NCI-H2107 treated with DMSO at 0.1 percent for 48 hours (cell line): ENCODE measurements at regions not wholly inside any gene's neighbourhood (a gene's known extent, or its start where the extent isn't known, plus 50 kb on each side); places are given as distances from the start of the nearest gene placed in this dataset.

Experiments
- DNase-seq: peaks from one replicate; lab custom pipeline; 2025; ENCODE audit not compliant: unreplicated experiment; lab: John Stamatoyannopoulos, UW

DNA sequence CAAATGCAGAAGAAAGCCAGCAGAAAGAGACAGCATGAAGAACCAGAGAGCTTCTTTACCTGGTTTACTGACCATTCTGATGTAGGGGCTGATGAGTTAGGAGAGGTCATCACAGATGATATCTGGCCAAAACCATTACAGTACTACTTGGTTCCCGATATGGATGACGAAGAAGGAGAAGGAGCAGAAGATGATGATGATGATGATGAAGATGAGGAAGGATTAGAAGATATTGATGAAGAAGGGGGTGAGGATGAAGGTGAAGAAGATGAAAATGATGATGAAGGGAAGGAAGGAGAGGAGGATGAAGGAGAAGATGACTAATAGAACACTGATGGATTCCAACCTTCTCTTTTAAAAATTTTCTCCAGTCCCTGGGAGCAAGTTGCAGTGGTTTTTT lies 178.2 kb upstream of the CRY1 start:
- DNase-seq, result no peak

DNA sequence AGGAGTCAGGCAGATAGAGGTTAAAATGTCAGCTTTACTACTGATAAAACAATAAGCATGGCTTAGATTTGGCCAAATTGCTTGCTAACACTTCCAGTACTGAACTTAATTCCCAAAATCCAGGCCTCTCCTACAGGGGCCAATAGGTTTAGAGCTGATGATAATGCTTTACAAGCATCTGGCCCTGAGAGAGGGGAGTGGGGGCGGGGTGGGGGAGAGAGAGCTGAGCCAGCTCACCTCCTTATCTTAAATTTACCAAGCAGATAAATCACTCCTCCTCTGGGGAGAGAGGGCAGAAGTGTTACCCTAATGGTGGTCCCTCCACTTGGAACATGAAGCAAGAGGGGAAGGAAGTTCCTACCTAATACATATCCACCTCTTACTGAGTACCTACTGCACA lies 182.2 kb upstream of the CRY1 start:
- DNase-seq, result no peak

DNA sequence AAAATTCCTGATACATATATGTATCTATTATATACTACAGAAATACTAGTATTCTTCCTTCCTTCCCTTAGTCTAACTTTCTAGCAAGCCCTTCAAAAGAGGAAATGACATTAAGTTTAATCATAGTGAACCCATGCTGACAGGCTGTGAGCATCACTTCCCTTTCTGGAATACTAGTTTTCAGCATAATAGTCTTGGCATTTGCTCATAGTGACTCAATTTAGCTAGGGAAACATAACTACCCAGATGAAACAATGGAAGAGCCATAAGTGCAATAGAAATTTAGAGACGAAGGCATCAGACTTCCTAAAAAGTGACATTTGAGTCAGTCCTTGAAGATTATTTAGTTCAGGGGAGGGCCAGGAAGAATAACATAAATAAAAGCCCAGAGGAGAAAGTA lies 184.5 kb upstream of the CRY1 start:
- no peak for DNase-seq

DNA sequence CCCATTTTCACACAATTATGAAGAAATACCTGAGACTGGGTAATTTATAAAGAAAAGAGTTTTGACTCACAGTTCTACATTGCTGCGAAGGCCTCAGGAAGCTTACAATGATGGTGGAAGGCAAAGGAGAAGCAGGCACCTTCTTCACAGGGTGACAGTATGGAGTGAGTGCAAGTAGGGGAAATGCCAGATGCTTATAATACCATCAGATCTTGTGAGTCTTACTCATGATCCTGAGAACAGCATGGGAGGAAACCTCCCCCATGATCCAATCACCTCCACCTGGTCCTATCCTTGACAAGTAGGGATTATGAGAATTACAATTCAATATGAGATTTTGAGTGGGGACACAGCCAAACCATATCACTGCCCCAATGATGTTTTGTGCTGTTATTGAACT lies 189.3 kb upstream of the CRY1 start:
- DNase-seq, result no peak

DNA sequence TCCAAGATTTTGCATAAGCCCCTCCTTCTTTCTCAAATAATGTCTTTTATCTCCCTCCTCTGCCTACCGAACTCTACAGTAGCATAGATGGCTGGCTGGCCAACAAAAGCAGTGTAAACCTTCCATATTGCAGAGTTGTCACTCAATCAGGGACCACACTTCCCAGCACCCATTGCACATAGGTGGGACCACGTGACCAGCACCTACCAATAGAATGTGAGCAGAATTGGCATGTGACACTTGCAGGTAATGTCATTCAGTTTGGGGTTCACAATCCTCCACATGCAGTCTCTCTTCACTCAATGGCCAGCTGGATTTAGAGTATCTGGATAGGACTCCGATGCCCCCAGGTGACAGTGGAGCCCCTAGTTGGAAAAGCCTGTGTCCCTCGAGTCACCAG lies 190.3 kb upstream of the CRY1 start:
- no peak for DNase-seq

DNA sequence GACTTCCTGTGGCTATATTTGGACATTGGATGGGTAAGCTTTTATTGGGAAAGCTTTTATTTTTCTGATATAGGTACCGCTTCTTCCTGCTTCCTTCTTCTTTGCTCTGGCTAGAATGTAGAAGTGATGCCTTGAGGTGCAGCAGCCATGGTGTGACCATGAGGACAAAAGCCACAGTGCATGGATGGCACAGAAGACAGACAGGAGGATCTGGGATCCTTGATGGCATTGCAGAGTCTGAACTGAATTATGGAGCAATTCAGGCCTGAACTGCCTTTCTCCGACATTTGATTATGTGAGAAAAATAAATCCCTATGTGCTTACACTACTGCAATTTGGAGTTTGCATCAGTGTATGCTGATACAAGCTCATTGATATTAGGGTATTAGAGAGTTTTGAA lies 191.3 kb upstream of the CRY1 start:
- DNase-seq, result no peak

DNA sequence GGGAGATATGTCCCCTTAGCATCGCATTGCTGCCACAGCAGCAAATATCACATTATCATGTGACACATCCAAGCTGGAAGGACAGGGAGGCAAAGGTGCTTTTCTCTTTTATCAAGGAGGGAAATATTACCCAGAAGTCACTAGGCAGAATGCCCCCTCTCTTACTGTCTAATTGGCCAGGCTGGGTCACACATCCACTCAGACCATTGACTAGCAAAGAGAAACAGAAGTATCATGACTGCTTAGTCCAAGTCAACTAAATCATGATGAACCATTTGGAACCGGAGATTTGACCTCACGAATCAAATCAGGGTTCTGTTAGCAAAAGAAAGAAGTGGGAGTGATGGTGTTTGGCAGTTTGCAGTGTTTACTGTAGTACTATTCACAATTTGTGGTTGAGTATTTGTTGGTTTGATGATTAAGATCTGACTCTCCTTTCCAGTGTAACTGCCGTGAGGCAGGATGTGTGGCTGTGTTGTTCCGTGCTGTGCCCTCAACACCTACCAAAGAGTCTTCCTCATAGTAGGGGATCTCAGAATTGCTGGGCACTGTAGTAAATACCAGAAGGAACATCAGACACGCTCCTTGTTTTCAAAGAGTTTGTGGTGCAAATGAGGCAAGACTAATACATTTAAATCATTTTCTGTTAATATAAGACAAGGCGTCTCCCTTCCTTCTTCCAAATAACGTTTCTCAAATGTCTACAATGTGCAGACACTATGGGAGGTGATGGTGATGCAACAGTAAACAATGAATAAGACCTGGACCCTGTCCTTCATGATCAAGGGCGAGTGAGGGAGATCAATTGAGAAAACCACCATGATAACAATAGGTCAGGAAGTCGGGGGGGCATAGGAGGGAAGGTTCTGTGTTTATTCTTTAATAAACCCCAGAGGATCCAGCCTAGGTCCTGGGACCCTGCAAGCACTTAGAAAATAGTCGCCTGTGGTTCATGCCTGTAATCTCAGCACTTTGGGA lies 194.4 kb upstream of the CRY1 start:
- no peak for DNase-seq

DNA sequence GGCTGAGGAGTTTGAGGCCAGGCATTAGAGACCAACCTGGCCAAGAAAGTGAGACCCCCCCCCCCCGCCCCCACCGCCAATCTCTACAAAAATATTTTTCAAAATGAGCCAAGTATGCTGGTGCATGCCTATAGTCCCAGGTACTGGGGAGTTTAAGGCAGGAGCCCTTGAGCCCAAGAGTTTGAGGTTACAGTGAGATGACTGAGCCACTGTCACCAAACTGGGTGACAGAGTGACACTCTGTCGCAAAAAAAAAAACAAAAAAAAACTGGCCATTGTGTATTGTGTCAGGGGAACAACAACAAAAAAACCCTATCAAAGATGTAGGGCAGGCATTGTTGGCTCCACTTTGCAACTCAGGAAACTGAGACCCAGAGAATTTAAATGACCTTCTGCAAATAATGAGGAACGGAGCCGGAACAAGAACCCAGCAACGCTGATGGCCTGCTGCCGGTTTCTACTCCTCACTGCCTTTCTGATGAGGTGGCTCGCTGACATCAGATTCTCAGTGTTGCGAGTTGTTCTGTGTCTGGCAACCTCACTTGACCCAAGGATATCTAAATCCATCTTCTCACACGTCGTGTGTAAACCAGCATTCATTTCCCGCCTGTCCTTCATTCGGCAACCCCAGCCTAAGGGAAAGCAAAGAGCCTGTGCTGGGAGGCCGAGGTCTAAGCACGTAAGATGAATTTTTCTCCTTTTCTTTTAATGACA lies 195.2 kb upstream of the CRY1 start:
- DNase-seq, result no peak

DNA sequence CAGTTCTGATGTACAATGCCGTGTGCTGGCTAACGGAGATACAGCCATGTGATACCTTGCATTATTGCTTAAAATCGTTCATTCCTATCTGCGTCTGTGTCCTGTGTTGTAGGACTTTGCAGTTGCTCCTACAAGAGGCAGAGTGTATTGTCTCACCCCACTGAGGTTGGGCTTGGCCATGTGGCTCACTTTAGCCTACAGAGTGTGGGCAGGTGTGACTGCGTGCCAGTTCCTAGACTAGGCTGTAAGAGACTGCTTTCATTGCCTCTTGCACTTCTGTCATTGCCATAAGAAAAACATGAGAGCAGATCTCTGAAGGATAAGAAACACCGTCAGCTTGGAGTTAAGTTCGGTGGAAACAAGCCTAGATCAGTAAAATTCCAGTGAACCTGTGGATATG lies 197.7 kb upstream of the CRY1 start:
- no peak for DNase-seq

DNA sequence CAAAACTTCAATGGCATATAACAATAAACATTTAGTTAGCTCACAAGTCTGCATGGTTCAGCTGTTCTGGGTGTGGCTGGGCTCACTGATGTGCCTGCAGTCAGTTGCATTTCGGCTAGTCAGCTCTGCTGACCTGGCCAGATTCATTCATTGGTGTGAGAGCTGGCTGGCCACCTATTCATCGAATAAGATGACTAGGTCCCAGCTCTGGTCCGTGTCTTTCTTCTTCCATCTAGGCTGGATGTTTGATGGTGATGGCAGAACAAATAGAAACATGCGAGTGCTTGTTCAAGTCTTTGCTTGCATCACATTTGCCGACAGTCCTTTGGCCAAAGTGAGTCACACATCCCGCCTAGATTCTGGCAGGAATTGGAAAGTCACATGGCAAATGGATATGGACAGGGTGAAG lies 203.3 kb upstream of the CRY1 start:
- DNase-seq, result no peak

DNA sequence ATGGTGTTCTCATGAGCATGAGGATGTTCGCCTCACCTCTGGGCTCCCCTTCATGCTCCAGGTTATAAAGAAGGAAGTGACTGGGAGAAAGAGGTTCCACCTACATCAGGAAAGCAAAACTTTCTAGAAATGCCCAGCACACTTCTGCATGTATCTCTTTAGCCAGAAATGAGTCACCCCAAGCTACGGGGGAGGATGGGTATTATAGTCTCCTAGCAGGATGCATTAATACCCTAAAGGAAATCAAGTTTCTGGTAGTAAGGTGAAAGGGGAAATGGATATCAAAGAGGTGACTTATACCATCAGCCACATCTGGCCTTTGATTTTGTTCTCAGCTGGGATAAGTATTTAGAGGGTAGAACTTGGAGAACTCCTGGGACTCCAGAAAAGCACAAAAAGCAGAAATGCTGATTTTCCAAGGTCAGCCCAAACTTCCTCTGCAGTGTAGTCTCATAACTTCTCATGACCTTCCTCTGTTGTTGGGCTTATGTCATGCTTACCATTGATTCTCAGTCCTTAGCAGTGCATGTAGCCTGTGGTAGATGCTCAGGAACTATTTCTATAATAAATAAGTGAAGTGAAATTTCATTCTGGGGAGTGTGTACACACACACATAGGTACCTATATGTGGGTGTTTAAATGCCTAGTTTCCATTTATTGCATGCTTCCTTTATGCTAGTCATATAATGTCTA lies 209.4 kb upstream of the CRY1 start:
- no peak for DNase-seq

DNA sequence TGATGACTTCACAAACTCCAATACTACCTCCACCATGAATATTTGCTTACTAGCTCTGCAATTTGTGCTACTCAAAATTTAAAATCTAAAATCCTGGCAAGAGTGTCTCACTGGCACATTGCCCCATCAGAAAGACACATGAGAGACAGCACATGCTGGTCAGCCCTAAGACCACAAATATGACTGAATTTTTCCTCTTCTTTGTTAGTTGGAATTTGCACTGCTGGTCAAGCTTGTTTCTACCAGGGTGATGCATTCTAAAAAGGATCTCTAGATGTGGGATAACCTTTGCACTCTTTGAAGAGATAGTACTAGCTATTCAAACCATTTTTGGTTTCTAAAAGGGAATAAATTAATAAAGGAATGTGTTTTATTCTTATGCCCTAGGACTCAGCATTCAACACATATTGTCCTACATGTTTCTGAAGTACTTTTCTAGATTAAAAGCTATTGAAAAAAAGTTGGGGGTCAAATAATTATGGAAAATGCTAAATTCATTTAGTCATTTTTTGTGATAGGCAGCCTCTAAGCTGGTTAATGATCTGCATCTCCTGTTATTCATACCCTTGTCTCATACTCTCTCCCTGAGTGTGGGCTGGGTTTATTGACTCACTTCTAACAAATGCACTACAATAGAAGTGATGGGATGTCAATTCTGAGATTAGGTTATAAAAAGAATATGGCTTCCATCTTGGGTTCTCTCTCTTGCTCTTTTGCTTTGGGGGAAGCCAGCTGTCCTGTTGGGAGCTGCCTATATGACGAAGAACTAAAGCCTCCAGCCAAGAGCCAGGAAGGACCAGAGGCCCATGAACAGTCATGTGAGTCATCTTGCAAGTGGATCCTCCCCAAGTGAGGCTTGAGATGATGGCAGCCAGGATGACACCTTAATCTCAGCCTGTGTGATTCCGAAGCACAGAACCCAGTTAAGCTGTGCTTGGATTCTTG lies 211.5 kb upstream of the CRY1 start:
- no peak for DNase-seq

DNA sequence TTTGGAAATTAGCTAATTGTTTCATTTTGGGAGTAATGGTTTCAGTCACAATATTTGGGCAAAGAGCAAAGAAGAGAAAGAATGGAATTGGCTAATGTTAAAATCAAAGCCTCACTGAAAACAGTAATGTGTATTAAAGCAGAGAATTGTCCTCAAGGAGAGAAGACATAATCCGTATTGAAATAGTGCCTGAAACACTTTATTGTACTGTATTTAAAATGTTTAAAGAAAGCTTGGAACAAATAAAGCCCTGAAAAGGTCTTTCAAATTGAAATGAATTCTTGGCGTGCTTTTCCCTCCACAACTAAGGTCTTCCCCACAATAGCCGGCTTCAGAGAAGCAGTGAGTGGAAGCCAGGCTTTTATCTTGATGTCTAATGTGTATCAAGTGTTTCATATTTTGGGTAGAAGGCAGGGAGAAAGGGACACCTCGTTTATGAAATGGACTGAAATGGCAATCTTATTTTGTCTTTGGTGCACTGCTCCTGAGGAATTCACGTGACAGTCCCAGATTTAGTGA lies 212.9 kb upstream of the CRY1 start:
- no peak for DNase-seq

DNA sequence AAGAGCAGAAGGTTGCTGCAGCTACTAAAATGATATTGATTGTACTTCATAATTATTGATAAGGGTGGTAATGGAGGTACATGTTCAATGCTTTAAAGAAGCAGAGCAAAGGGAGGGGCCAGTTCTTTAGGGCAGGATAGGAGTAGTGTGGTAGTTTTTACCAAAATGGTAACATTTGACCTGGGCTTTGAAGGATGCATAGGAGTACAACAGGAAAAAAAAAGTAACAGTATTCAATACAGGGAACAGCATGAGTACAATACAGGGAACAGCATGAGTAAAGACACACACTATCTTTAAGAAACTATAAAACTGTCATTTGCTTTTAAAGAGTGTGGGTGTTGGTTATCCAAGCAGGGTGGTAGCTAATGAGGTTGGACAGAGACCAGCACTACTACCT lies 215.0 kb upstream of the CRY1 start:
- no peak for DNase-seq

DNA sequence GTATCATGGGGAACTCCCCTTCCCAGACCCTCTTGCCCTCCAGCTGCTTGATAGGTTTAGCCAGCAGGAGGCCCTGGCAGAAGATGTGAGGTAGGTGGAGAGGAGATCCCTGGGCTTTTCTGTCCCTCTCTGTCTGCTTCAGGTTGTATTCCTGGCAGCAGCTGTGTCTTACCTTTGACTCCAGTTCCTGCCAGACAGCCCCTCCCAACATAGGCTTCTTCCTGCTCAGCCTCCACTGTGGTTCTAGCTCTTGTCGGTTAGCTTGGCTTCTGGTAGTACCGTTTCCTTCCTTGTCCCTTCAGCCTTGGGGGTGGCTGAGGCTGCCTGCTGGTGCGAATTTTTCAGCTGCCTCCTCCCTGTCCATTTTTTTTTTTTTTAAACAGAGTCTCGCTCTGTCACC lies 215.7 kb upstream of the CRY1 start:
- no peak for DNase-seq

DNA sequence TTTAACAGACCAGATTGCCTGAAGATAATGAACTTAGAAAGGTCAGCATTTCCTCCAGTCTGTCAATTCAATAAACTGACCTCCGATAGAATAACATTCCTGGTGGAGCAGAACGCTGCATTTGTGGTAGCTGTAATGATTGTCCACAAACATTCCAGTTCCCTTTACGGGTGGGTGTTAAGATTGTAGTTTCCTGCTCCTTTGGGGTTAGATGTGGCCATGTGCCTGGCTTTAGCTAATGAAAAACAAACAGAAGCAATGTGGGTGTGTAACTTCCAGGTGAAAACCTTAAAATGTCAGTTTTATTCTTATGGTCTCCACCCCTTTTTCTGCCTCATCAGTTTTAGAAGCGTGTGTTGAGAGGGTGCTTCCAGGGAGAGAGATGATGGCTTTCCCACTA lies 217.3 kb upstream of the CRY1 start:
- DNase-seq, result no peak

DNA sequence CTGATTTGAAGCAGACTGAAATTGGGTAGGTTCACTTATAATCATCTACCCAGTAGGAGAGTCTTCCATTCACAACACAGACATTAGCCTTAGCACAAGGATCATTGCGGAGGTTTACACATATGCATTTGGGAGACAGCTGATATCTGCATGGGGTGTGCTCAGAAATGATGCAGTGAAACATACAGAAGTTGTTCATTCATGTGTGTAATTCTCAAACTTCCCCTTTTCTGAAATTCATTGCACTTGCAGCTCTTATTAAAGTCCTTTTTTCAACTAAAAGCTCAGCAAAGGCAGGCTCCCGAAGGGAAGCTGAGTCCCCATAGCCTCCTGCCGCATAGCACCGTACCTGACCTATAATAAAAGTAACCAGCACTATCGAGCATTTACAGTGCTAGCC lies 218.3 kb upstream of the CRY1 start:
- DNase-seq, result no peak

DNA sequence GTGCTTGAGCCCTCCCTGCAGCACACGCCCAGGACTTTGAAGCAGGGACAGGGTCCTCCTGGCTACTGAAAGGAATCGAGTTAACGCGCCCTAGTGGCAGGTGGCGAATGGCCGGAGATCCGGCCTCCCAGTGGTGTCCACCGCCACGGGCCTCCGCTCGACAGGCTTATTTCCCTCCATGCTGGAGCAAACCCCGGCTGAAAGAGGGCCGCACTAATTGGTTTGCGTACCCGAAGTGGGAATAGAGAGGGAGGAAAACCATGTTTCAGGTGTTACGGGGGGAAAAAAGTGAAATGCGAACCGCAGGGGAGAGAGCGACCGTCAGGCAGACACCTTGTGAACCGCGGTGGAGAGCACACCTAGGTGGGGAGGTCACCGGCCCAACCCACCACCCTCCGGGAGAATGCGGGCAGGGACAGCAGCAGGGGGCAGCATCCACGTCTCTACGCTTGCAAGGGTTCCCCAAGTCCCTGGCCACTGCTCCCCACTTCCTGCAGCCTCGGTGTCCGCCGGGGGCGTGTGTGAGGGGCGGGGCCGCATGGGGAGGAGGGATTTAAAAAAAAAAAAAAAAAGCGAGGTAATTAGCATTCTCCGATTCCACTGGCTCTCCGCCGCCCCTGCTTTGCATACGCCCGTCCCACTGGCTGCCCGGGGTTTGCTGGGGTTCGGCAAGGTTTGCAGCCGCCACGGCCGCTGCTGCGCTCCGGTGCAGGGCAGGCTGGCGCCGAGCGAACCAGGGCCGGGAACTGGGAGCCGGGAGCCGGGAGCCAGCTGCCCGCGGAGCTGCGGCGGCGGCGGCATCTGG lies 224.6 kb upstream of the CRY1 start:
- DNase-seq, result no peak

DNA sequence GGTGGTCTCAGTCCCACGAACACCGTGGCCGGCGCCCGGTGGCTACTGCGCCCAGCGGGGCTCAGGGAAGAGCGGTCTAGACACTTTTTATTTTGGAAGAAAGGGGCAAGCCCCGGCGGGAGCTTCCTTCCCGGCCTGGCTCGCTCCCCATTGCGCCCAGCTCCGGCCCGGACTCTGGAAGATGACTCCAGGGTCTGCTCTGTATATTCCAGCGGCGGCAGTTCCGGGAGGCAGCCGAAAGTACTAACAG lies 225.1 kb upstream of the CRY1 start:
- no peak for DNase-seq
